HG02798 (cell line): ENCODE measurements at regions not wholly inside any gene's neighbourhood (a gene's known extent, or its start where the extent isn't known, plus 50 kb on each side); places are given as distances from the start of the nearest gene placed in this dataset.
"Not testable (repeated sequence)": the region's sequence is repeated elsewhere in the genome, so short reads cannot be mapped to it uniquely, and the experiment has no call there.

ENCODE experiments used
- ATAC-seq: cut with Tn5 transposase; IDR thresholded peaks from one replicate; pipeline ENCODE4 v1.9.1; 2021; ENCODE audit warnings: mild to moderate bottlenecking; ENCODE audit not compliant: unreplicated experiment, poor library complexity

GRCh38 chr14:27435923-27436670 lies 838.3 kb upstream of the NOVA1 start:
- no peak for ATAC-seq

GRCh38 chr14:27484633-27485032 lies 886.8 kb upstream of the NOVA1 start:
- no peak for ATAC-seq

- no peak for ATAC-seq
These were observed 887.4 kb upstream of the NOVA1 start for GRCh38 chr14:27485193-27485592.

GRCh38 chr14:27506272-27506671 lies 908.4 kb upstream of the NOVA1 start:
- ATAC-seq: no peak

GRCh38 chr14:27528328-27528727 lies 930.5 kb upstream of the NOVA1 start:
- no peak for ATAC-seq

- no peak for ATAC-seq
These were observed 938.9 kb upstream of the NOVA1 start for GRCh38 chr14:27536748-27537147.

GRCh38 chr14:27546111-27546510 lies 948.3 kb upstream of the NOVA1 start:
- ATAC-seq: no peak

GRCh38 chr14:27553790-27554189 lies 956.0 kb upstream of the NOVA1 start:
- ATAC-seq: no peak

- no peak for ATAC-seq
These were observed 959.6 kb upstream of the NOVA1 start for GRCh38 chr14:27557445-27557844.

- ATAC-seq: no peak
These were observed 962.0 kb upstream of the NOVA1 start for GRCh38 chr14:27559848-27560247.

- no peak for ATAC-seq
These were observed 969.1 kb upstream of the NOVA1 start for GRCh38 chr14:27566843-27567382.

- ATAC-seq: no peak
These were observed 975.2 kb upstream of the NOVA1 start for GRCh38 chr14:27573018-27573417.

GRCh38 chr14:27587103-27587502 lies 989.3 kb upstream of the NOVA1 start:
- no peak for ATAC-seq

GRCh38 chr14:27605282-27605681 lies 1007.4 kb upstream of the NOVA1 start:
- no peak for ATAC-seq

GRCh38 chr14:27608377-27608776 lies 1010.5 kb upstream of the NOVA1 start:
- ATAC-seq: no peak

- no peak for ATAC-seq
These were observed 1014.3 kb upstream of the NOVA1 start for GRCh38 chr14:27612121-27612520.

- ATAC-seq: no peak
These were observed 1015.3 kb upstream of the NOVA1 start for GRCh38 chr14:27613102-27613501.

- no peak for ATAC-seq
These were observed 1025.9 kb upstream of the NOVA1 start for GRCh38 chr14:27623782-27624181.

GRCh38 chr14:27634056-27634970 lies 1036.5 kb upstream of the NOVA1 start:
- no peak for ATAC-seq

GRCh38 chr14:27640688-27641087 lies 1042.9 kb upstream of the NOVA1 start:
- ATAC-seq: not testable (repeated sequence)

- ATAC-seq: no peak
These were observed 1044.5 kb upstream of the NOVA1 start for GRCh38 chr14:27642251-27642866.
